ENCODE measurements at regions not wholly inside any gene's neighbourhood (a gene's known extent, or its start where the extent isn't known, plus 50 kb on each side); places are given as distances from the start of the nearest gene placed in this dataset.

- no peak for DNase-seq (ENCODE audit: low read depth in 2 of 2)
Measured at GRCh38 chr16:65909310-65910050, 457.0 kb upstream of the CDH5 start.

- DNase-seq (ENCODE audit: low read depth in 2 of 2): no peak
Measured at GRCh38 chr16:65908568-65908967, 457.9 kb upstream of the CDH5 start.

- no peak for DNase-seq (ENCODE audit: low read depth in 2 of 2)
Measured at GRCh38 chr16:65905331-65905730, 461.2 kb upstream of the CDH5 start.

- DNase-seq (ENCODE audit: low read depth in 2 of 2): no peak
Measured at GRCh38 chr16:65896448-65897153, 469.9 kb upstream of the CDH5 start.

- DNase-seq (ENCODE audit: low read depth in 2 of 2): no peak
Measured at GRCh38 chr16:65895906-65896305, 470.6 kb upstream of the CDH5 start.

- no peak for DNase-seq (ENCODE audit: low read depth in 2 of 2)
Measured at GRCh38 chr16:65895486-65895885, 471.0 kb upstream of the CDH5 start.

GRCh38 chr16:65890203-65890602 lies 476.3 kb upstream of the CDH5 start:
- DNase-seq (ENCODE audit: low read depth in 2 of 2): no peak

- DNase-seq (ENCODE audit: low read depth in 2 of 2): no peak
Measured at GRCh38 chr16:65889533-65889966, 476.9 kb upstream of the CDH5 start.

- DNase-seq (ENCODE audit: low read depth in 2 of 2): no peak
Measured at GRCh38 chr16:65888201-65888600, 478.3 kb upstream of the CDH5 start.

GRCh38 chr16:65884018-65884417 lies 482.5 kb upstream of the CDH5 start:
- no peak for DNase-seq (ENCODE audit: low read depth in 2 of 2)

- DNase-seq (ENCODE audit: low read depth in 2 of 2): no peak
Measured at GRCh38 chr16:65878347-65878746, 488.1 kb upstream of the CDH5 start.

GRCh38 chr16:65876624-65877023 lies 489.9 kb upstream of the CDH5 start:
- DNase-seq (ENCODE audit: low read depth in 2 of 2): no peak

- no peak for DNase-seq (ENCODE audit: low read depth in 2 of 2)
Measured at GRCh38 chr16:65876056-65876408, 490.5 kb upstream of the CDH5 start.

- no peak for DNase-seq (ENCODE audit: low read depth in 2 of 2)
Measured at GRCh38 chr16:65875381-65876055, 491.0 kb upstream of the CDH5 start.

- DNase-seq (ENCODE audit: low read depth in 2 of 2): no peak
Measured at GRCh38 chr16:65869261-65869660, 497.2 kb upstream of the CDH5 start.

GRCh38 chr16:65867276-65867960 lies 499.1 kb upstream of the CDH5 start:
- no peak for DNase-seq (ENCODE audit: low read depth in 2 of 2)

- no peak for DNase-seq (ENCODE audit: low read depth in 2 of 2)
Measured at GRCh38 chr16:65863236-65863635, 503.3 kb upstream of the CDH5 start.

- DNase-seq (ENCODE audit: low read depth in 2 of 2): no peak
Measured at GRCh38 chr16:65861131-65861731, 505.3 kb upstream of the CDH5 start.

GRCh38 chr16:65855171-65856145 lies 511.0 kb upstream of the CDH5 start:
- no peak for DNase-seq (ENCODE audit: low read depth in 2 of 2)

GRCh38 chr16:65846210-65846602 lies 520.3 kb upstream of the CDH5 start:
- no peak for DNase-seq (ENCODE audit: low read depth in 2 of 2)
